ENCODE measurements at regions not wholly inside any gene's neighbourhood (a gene's known extent, or its start where the extent isn't known, plus 50 kb on each side); places are given as distances from the start of the nearest gene placed in this dataset.

DNA sequence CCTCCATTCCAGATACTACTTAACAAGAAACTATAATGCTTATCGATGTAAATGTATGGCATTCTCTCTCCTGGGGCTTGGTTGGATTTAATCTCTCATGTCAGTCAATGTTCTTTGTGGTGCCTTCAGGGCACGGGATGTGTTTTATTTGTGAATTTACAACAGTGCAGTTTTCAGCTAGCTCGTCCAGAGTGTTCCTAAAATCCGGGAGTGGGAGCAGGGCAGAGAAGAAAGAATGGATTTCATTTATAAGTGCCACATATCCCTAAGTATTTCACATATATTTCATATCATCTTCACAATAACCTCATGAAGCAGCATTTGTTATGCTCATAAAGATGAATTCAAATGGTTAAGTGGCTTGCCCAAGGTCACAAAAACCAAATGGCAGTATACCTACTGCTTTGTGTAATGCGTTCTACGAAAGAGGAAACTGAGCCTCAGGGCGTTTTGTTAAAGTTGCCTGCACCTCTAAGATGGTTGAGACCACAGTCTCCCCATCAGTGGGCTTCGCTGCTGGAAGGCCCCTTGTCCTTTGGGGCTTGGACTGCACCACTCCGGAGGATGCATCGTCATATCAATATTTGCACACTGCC lies 134.7 kb upstream of the MGAT5 start:
- no peak for DNase-seq (ENCODE audit: low read depth in 3 of 3)

- peak; percentile 66 to 78 (median 66) for DNase-seq (ENCODE audit: low read depth in 3 of 3)
These were observed 134.0 kb upstream of the MGAT5 start for GRCh38 chr2:134119713-134120405.

- no peak for DNase-seq (ENCODE audit: low read depth in 3 of 3)
These were observed 133.5 kb upstream of the MGAT5 start for GRCh38 chr2:134120406-134120732.

DNA sequence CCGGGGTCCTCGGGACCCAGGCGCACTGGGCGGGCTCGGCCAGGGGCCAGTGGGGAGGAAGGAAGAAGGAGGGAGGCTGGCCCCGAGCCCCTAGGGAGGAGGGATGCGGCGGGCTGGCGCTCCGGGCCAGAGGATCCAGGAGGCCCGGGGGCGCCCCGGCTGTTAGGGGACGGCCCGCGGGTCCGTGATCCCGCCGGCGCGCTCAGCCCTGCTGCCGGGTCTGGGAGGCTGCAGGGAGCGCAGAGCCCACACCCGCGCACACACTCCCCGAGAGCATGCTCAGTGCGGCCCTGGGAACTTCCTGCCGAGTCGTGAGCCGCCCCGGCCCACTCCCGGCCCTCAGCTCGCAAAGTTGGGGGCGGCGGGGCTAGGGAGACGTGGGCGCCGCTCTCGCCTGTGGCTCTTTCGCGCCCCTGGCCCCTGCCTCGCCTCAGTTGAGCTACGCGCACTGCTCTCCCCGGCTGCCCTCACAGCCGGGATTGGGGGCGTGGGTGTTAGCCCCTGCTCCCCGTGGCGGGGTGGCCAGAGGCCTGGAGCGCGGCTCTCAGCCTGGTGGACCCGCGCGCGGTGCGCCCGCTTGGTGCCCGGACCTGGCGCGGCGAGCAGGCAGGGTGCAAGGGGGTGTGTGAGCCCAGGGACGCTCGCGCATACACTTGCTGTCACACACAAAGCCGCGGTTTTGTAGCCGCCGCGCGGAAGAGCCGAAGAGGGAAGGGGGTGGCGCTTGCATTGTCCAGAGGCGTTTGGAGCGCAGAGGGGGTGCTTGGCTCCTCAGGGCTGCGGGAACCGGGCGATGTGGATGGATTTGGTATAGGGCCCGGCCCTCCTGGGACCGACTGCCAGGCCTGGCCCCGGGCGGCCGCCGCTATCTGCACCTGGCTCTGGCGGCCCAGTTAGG lies 132.9 kb upstream of the MGAT5 start:
- DNase-seq (ENCODE audit: low read depth in 3 of 3): peak in 2 of 3 donors; percentile 28 to 54

DNA sequence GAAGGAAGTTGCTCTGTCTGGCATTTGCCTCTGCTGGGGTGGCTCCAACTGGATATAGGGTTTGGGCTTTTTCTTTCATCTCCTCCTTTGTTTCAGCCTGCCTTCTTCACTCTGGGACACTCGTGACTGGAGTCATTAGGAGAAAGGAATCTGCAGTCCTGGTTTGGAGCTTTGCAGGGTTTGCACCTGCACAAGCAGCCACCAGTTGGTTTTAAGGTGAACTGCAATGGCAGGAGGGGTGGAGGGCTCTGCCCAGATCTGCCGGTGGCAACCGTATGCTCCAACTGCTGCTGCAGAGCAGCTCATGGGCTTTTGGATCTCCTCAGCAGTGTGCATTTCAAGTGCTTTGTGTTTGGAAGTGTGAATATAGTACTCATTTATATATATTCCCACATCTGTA lies 131.3 kb upstream of the MGAT5 start:
- no peak for DNase-seq (ENCODE audit: low read depth in 3 of 3)

DNA sequence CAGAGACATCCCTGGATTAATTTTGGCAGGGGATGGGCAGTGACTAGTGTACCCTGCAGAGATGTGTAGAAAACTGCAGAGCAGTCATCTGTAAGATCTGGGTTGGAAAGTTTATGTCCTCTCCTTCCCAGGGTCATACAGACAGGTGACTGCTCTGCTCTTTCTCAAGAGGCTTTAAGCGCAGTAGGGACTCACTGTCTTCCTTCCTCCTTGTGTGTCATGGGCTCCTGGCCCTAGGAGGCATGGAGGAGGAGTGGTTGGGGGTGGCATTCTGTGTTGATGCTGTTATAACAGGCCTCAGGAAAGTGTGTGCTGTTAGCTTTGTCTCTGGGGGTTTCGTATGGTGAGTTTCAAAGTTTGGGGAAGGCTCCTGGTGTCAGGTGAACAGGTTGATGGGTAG lies 130.5 kb upstream of the MGAT5 start:
- DNase-seq (ENCODE audit: low read depth in 3 of 3): no peak

DNA sequence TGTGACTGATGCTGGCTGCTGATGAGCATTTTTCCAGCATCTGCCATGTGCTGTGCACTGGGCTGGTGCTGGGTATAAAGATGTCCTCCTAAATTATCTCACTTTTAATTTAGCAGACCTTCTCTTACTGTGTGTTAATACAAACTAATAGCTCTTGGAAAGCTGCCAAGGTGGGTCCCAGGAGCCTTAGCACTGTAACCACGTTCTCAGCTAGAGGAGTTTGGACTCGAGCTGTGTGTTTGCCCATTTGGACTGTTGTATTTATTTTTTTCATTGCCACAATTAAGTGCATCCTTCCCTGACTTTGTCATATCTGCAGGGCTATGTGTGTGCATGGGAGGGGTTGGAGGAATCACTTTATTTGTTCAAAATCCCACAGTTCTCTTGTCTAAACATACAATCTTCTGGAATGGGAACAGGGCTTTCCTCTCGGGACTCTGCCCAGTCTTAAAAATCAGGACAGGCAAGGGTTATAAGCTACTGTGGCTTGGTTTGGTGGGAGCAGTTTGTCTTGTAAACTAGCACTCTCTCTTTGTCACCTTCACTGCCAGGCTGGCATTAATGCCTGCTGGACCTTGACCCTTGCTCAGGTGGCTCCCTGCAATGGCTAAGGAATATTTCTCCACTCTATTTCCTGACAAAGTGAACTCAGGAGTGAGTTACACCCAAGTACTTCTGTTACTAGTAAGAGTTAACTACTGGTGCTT lies 129.7 kb upstream of the MGAT5 start:
- DNase-seq (ENCODE audit: low read depth in 3 of 3): no peak

GRCh38 chr2:134127496-134127895 lies 126.4 kb upstream of the MGAT5 start:
- peak; percentile 43 to 70 (median 65) for DNase-seq (ENCODE audit: low read depth in 3 of 3)

- no peak for DNase-seq (ENCODE audit: low read depth in 3 of 3)
These were observed 125.1 kb upstream of the MGAT5 start for GRCh38 chr2:134128746-134129145.

GRCh38 chr2:134129900-134130537 lies 123.9 kb upstream of the MGAT5 start:
- DNase-seq (ENCODE audit: low read depth in 3 of 3): no peak

DNA sequence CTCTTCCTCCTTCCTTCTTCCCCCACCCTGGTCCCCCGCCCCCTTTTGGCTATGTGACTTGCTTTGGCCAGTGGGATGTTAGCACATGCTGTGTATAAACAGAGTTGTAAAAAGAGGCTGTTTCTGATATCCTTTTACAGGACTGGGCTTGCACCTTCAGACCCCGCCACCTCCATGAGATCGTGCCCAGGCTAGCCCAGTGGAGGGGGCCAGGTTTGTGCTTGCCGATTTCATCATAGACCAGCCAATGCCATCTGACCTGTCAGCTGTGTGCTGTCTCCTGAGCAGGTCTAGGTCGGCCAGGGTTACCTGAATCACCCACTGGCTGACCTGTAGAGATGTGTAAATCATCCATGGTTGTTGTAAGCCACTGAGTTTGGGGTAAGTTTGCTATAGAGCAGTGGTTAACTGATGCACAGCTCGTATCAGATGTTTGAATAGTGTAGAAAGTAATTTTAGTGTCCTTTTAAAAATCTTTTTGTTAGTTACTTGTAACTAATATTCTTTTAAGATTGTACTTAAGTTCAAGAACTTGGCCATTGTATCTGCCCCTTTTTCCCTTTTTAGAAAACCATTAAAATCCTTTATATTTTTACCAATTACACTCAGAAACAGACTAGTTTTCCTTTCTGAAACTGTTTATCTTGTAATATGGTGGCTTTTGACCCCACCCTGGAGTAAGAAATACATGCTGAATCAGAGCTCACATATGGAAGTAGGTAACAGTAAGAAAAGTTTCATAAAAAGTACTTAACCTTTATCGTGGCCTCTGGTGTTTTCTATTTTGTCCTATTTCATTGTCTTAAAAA lies 122.0 kb upstream of the MGAT5 start:
- no peak for DNase-seq (ENCODE audit: low read depth in 3 of 3)

DNA sequence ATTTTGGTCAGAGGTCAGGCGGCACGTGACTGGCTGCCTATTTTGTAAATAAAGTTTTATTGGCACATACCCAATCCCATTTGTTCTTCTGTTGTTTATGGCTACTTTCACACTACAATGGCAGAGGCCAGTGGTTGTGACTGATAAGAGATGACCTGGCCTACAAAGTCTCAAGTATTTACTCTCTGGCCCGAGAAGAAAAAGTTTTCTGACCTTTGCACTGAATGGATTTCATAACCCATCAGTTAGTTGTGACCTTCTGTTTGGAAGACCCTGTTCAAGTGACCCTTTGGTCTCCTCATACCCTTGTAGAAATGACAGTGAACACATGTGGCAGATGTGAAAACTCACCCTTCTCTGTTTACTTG lies 121.4 kb upstream of the MGAT5 start:
- no peak for DNase-seq (ENCODE audit: low read depth in 3 of 3)

- DNase-seq (ENCODE audit: low read depth in 3 of 3): no peak
These were observed 120.1 kb upstream of the MGAT5 start for GRCh38 chr2:134133622-134134312.

- no peak for DNase-seq (ENCODE audit: low read depth in 3 of 3)
These were observed 119.6 kb upstream of the MGAT5 start for GRCh38 chr2:134134313-134134706.

DNA sequence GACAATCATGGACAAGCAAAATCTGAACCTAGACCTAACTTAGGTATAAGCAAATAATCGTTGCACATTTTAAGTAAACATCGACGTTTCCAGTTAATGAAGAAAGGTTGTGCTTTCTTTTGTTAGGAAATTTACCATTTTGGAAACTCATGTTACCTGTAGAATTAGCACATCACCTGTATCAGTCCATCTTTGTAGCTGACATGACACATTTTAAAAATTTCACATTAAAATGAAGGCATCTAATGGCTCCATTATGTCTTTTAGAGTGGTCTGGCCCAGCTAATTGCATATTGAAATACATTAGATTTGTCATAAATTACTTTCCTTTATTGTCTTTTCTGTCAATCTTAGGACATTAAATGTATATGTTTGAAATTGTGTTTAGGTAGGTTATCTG lies 119.0 kb upstream of the MGAT5 start:
- DNase-seq (ENCODE audit: low read depth in 3 of 3): no peak

DNA sequence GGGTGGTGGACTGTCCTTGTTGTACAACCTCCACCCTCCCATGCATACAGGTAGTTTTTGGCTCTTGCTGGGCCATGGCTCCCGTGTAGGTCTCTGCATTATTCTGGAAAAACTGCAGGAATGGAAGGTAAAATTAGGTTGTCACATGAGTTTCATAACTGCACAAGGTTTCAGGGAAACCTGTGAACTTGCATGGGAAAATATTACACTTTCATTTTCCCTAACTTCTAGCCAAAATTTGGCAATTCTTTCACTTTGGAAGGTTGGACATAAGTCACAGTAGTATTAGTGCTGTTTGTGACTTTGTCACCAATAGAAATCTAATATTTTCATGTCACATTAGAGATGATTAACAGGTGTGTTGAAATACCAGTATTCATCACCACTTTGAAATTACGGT lies 118.1 kb upstream of the MGAT5 start:
- DNase-seq (ENCODE audit: low read depth in 3 of 3): no peak

DNA sequence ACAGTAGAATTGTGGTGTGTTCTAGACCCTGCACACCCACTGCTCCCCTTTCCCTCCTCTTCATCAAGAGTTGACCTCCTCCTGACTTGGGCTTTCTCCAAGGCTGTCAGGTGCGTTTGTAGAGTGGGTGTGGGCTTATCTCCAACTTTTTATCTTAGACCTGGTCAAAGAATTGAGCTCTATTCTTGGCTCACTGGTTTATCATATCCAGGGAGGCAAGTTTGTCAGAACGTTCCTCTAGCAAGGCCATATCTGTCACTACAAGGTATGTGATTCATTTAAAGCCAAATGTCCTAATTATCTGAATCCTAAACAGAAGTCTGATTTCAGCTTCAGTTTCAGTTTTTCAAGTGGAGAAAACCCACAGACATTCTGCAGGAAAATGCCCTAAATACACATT lies 117.1 kb upstream of the MGAT5 start:
- no peak for DNase-seq (ENCODE audit: low read depth in 3 of 3)

GRCh38 chr2:134137182-134137611 lies 116.7 kb upstream of the MGAT5 start:
- no peak for DNase-seq (ENCODE audit: low read depth in 3 of 3)

DNA sequence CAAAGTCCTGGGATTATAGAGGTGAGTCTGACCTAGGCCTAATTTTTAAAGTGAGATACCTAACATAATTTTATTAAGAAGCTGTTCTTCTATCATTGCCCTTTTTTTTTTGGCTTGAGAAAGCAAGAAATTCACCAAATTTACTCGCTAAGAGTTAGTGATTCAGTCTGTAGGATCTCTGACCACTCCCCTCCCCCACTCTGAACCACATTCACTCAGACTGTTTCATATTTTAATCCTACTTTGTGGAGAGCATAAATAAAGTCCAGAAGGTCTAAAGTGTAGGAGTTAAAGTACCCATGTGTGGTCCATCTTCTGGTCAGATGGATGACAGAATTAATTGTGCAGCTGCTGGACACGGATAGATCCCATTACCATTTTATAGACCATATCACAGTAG lies 115.8 kb upstream of the MGAT5 start:
- no peak for DNase-seq (ENCODE audit: low read depth in 3 of 3)

- no peak for DNase-seq (ENCODE audit: low read depth in 3 of 3)
These were observed 114.3 kb upstream of the MGAT5 start for GRCh38 chr2:134139611-134140010.
